DMS79 (cell line): ENCODE measurements at regions not wholly inside any gene's neighbourhood (a gene's known extent, or its start where the extent isn't known, plus 50 kb on each side); places are given as distances from the start of the nearest gene placed in this dataset.
A peak's percentile ranks its signal among the peaks of the same experiment; 100 is the strongest.

Source experiments
- DNase-seq: peaks from one replicate; lab custom pipeline; 2025; lab: John Stamatoyannopoulos, UW

DNA sequence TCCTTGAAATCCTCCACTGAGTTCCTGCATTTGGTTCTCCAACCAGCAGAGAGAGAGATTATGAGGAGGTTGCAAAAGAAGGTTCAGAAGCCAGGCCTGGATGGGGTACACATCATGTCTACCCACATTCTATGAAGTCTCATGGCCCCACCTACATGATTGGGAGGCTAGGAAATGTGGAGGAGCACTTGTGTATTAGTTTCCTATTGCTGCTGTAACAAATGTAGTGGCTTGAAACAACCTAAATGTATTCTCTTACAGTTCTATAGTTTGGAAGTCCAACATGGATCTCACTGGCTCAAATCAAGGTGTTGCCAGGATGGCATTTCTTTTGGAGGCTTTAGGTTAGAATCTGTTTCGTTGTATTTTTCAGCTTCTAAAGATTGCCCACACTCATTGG lies 134.2 kb upstream of the ZNF648 start:
- no peak for DNase-seq

DNA sequence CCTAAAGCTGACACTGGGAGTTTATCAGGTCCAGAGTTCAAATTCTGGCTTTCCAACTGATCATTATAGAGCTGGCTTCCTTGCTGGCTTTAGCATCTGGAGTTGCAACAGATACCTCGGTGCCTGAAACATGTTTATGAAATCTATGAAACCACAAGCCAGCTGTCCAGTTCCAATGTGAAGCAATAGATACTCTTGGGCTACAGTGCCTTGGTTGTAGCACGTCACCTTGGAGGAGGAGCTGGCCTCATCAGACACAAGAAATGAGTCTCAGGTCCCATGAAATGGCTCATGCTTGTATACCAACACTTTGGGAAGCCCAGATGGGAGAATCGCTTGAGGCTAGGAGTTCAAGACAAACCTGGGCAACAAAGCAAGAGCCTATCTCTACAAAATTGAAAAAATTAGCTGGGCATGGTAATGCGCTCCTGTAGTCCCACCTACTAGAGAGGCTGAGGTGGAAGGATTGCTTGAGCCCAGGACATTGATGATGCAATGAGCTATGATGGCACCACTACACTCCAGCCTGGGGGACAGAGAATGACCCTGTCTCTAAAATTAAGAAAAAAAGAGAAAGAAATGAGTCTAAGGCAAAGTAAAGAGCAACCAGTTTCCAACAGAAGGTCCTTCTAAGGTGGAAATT lies 132.5 kb upstream of the ZNF648 start:
- no peak for DNase-seq

DNA sequence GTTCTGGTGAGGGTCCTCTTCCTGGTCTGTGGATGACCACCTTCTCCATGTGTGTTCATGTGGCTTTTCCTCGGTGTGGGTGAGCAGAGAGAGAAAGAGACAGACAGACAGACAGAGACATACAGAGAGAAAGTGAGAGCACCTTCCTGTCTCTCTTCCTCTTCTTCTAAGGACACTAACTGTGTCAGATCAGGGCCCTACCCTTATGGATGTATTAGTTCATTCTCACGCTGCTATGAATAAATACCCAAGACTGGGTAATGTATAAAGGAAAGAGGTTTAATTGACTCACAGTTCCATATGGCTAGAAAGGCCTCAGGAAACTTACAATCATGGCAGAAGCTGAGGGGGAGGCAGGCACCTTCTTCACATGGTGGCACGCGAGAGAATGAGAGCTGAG lies 131.5 kb upstream of the ZNF648 start:
- no peak for DNase-seq

DNA sequence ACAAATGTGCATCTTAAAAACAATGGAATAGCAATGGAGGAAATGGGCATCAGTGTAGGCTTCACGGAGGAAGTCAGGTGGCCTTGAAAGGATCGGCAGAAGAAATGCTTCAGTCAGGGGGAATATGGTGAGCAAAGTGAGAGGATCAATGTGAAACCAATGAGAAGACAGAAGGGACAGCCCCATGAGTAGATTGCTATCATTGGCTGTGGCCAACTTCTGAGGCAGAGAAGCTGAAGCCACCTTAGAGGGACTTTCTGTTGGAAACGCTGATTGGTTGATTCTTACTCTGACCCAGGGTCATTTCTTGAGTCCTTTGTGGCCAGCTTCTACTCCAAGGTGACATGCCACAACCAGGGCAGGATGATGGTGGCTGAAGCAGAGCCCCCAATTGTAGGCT lies 130.7 kb upstream of the ZNF648 start:
- DNase-seq: no peak

DNA sequence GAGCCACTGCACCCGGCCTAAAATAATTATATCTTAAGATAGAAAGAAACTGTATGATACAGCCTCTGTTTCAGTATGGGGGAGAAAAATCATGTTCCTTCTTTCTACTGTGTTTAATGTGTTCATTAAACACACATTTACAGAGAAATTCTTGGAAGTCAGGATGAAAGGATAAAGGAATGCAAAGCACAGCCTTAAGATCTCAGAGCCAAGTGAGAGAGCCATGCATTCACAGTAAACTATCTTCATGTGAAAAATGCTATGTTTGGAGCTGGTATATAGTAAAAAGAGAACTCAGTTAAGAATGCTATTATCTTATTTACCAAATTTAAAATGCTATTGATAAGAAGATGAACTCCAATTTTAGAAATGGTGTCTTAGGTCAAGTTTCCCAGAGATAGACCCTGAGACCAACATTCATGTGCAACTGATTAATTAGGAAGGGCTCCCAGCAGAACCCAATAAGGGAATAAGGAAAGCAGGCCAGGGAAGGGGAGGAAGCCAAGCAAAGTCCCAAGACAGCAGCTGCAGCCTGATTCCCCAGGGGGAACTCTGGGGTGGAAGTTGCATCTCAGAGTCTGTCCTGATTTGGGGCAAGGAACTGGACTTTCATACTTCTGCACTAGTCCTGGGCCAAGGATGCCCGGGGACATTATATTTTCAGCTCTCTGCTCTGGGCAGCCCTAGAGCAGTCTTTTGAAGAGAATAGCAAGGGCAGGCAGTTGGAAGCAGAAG lies 130.0 kb upstream of the ZNF648 start:
- no peak for DNase-seq

DNA sequence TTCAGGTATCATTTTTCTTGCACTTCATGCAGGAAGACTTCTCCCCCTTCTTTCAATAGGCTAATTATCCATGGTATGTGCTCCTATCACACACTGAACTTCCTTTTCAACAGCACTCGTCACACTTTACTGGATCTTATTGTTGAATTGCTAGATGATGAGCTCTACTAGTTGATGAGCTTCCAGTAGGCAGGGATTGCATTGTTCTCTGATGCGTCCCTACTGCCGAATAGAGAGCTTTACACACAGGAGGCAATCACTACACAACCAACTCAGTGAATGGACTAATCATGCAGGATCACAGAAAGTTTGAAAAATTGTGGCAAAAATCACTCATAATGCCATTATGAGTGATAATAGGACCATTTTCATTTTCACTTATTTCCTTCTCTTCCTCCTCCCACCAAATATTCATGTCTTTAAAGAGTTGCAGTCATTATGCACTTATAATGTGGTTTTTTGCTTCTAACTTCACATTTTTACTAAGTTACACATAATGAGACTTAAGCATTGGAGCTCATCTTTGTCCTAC lies 128.1 kb upstream of the ZNF648 start:
- DNase-seq: no peak

DNA sequence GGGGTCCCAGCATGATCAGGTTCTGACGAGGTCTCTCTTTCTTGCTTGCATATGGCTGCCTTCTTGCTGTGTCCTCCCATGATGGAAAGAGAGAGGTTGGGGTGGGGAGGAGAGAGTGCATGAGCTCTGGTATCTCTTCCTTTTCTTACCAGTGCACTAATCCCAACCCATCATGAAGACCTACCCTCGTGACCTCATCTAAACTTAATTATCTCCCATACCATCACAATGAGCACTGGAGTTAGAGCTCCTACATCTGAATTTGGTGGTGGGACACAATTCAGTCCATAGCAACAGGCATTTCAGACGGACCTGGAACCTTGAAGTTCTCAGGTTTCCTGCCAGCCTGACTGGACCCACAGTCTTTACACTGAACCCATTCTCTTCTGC lies 125.2 kb upstream of the ZNF648 start:
- no peak for DNase-seq

DNA sequence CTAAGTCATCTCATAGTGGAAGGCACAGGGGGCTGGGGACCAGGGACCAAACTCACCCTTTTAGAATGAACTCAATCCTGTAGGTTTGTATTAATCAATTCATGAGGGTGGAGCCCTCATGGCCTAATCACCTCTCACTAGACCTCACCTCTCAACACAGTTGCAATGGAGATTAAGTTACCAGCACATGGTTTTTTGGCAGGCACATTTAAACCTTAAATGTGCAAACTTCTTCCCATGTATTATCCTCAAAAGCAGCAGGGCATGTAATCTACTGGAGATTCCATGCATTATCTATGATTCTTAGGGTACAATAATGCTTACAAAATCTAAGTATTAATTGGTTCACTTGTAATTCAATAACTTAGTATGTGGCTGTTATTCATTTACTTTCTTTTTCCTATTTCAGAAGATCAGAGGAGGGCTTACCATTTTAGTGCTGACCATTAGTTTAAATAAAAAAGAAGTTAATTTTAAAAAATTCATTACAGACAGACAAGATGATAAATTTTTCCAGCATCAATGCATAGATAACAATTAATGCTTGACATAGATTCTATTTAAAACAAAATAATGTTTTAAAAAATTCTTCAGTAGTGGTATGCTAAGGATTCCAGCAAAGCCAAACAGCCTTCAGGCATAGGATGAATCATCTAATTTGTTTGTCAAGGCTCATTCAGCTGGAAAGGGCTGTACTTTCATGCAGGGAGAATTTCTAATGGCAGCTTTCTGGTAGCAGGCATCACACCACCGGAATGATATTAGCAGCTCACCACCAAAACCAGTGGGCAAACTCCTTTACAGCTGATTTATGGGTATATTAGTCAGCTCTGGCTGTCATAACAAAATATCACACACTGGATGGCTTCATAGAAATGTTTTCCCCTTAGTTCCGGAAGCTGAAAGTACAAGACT lies 124.6 kb upstream of the ZNF648 start:
- no peak for DNase-seq

DNA sequence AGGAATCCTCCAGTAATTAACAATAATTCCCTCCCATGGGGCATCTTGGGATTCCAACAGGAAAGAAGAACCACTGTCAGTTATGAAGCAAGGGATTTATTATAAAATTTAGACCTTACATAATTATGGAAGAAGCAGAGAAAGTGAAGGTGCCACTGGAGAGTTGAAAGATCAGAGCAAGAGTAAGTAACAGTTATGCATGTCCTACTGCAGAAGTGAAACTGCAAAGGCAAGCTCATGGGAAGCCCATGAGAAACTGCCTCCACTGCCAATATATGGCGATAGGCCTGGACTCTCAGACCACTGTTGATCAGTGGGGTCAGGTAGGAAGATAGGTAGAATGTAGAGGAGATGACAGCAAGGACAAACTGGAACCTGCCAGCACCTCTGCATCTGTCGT lies 123.6 kb upstream of the ZNF648 start:
- DNase-seq: no peak

DNA sequence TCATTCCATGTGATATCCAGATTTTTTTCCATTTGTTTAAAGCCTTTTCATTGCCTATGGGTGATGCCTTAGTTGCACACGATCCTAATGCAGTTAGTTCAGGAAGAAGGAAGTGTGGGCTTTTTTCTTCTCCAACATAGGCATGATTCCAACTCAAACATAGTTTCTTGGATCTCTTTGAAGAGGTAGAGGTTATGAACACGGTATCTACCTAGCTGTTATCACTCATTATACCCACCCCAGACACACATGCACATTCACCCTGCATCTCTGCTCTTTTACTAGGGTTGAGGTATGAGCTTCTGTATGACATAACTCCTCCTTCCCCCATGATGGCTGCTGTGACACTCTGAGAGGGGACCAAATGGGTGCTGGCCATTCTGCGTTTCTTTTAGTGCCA lies 122.1 kb upstream of the ZNF648 start:
- DNase-seq: no peak

DNA sequence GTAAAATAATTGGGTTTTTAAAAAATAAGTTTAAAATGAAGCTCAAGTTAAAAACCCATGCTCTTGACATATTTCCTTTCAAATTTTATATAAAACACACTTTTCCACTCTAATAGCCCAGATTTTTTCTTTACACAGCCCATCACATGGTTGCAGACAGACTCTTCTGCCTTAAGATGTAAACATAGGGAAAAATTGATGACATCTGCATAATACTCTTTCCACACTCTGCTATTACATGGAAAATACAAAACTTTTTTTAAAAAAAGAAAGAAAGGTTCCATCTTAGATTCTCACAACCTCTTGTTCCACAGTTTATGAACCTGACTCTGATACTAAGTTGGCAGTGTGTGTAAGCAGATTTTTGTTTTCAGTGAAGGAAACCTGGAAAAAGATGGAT lies 120.8 kb upstream of the ZNF648 start:
- no peak for DNase-seq

DNA sequence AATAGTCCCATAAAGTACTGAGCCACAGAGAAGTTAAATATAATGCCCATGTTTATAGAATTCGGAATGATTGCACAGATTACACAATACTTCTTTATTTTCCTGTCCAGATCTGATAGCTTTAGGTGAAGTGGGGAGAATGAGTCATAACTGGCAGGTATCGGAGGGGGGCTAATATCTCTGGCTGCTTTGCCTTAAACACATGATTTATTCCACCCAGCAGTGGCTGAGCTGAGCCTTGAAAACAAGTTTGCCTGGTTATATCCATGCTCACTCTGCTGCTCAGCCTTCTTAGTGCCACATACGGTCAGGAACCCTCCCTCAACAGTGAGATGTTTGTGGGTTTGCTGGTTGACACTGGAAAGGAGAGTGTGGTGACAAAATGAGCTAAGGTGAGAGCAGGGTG lies 119.7 kb upstream of the ZNF648 start:
- no peak for DNase-seq

DNA sequence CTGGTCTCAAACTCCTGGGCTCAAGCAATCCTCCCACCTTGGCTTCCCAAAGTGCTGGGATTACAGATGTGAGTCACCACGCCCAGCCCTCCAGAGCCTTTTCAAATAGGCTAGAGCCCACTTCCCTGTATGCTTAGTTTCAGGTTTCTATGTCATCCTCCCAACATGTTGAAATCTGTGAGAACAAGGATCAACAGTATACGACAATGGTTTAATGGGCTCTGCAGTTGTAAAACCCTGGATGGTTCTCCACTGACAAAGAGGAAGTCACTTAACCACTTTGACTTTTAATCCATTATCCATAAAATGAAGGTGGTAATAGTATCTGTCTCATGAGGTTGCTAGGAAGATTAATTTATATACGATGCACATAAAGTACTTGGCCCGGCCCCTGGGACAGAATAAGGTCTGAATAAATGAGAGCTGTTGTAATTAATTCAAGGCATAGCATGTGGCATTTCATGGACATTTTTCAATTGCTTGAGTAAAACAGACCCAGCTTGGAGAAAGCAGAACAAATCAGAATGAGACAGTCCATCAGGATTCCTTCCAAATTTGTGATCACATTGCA lies 113.9 kb upstream of the ZNF648 start:
- peak; percentile 42 for DNase-seq

DNA sequence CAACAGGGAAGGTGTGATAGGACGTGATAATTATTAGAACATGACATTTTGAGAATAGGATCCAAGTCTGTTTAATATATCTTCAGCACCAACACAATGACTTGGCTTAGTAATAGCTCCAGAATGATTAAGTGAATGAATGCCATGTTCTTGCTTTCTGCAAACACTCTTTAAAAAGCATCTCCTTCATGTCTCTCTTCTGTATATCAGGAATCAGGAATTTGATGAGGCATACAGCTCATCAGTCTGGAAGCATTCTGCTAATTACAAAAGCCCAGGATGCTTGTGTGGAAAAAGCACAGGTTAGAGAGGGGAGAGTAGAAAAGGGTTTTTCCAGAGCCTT lies 113.0 kb upstream of the ZNF648 start:
- DNase-seq: no peak

DNA sequence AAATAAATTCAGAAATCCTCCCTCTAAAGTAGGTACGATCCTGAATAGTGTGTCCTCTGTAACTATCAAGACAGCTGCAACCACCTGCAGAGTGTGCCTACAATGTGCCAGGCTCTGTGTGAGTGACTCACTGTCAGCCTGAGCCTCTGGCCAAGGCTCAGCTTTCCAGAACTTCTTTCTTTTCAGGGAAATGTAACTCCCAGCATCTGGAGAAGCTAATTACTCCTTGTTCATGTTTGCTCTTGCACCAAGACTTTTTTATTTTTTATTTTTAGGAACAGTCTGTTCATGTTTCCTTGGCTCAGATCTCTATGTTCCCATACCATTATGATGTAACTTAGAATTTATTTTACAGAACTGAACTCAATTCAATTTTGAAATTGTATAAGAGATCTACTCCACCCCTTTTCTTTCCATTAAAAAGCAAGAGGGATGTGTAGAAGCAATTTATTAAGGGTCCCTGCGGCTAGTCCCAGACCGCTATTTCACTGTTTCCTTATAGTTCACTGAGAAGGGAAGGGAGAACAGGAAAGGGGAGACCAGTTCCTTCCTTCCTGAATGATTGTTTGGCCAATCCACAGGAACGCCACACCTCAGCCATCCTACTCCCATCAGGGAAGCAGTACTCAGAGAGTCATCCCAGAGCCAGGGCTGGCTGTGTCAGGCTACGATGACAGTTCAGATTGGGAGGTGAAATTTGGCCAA lies 112.4 kb upstream of the ZNF648 start:
- DNase-seq: no peak

DNA sequence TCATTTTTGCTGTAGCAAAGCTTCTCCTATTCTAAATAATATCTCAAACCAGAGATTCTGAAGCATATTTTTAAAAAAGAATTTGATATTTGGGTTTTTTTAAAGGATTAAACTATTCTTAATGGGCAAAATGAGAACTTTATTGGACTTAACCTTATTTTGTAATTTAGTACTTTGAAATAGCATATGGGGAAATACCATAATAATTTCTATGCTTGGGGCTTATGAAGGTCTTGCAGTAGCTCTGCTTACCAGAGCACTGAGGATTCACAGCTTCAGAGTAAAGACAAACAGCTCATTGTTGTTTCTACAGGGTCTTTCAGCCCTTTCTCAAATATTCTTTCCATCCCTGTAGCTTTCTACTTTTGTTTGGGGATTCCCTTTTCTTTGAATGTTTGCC lies 111.2 kb upstream of the ZNF648 start:
- no peak for DNase-seq

DNA sequence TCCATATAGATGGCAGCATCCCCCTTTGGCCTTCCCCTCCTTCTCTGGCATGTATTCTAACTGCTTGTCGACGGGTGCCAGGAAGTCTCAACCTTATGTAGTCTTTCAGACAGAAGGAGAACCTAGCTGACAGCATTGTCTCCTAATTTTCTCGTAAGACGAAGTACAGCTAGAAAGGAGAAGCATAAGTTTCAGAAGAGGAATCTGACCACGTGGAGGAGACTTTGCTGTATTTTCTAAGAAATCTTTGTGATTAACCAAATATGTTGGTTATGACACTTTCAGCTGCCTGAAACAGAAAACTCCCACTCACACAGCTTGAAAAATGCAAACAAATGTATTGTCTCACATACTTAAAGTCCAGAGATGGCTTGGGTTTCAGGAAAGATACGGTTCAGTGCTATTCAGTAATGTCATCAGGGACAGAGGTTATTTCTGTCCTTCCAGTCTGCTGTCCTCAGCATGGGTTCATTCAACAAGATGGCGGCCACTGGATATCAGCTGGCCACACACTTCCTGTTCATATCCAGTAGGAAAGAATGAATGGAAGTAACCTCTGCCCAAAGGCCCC lies 109.5 kb upstream of the ZNF648 start:
- no peak for DNase-seq

DNA sequence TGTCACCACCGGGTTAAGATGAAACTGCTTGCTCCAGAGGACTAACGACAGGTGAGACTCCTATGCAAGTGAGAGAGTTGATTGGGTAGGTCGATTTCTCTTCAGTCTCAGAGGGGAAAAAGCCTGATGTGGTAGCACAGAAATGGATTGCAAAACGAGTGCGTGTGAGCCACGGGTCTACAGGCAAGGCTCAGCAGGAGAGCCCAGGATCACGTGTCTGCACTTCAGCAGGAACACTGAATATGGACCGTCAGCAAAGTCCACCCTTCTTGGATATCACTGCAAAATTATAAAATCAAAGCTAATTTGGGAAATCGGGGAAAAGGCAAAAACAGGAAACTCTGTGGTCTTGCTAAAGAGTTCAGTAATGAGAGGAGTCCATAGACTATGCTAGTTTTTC lies 107.7 kb upstream of the ZNF648 start:
- no peak for DNase-seq

DNA sequence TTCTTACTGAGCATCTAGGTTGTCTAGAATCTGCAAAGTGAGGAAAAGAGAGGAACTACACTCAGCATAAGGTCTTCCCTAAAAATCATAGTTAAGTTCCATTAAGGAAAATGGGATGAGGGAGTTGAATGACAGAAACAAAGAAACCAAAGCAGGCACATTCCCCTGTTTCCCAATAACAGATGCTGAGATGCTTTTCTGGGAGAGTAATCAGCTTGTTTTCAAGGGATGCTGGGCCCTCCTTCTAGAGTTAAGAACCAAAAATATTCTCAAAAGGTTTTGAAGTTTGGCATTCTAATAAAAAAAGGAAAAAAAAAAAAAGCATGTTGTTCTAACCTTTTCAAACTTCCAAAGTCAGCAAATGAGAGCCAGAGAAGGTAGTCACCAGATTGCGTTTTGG lies 105.2 kb upstream of the ZNF648 start:
- DNase-seq: no peak

DNA sequence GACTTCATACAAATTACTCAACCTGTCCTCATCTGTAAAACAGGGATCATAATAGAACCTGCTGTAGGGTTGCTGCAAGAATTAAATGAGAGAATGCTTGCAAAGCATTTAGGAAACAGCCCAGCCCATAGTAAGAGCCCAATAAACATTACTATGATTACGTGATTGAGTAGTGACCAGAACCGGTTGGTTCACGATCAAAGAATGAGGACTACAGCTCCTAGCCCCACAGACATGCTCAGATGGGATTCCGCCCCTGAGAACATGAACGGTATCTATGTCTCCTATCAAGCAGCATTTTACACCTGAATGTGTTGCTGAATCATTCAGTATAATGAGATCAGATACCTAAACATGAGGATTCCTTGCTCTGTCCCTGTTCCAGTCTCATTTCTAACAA lies 104.8 kb upstream of the ZNF648 start:
- DNase-seq: no peak

DNA sequence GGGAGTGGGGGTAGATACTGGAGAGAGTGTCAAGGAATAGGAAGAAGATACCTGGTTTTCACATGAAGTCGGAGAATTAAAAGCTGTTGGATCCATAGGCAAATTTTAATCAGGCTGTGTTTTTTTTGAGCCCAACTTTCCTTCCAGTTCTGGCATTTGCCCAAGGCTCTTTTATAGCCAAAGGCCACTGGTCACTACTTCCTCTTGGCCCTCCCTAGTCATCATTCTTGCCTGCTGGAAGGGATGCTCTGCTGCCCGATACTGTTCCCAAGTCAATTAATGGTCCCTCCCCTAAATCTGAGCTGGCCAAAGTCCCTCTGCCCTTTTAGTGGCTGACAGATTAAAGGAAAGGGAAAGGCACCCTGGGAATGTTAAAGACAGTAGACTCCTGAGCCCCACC lies 102.8 kb upstream of the ZNF648 start:
- DNase-seq: no peak

DNA sequence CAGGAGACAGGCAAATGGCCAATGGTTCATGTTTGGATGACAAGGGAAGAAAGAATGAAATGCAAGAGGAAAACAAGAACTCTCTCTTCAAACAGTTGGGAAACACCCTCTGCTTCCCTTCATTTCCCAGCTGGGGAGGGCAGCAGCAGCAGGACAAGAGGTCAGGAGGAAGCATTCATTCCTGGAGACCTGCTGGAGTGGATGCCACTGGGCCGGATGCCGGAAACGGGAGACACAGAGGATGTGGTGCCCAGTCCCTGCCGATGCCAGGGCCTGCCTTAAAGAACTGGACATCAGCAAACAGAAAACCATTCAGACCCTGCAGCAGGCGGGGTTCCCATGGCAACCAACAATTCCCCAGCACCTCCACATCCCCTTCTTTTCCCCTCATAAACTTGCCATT lies 102.3 kb upstream of the ZNF648 start:
- DNase-seq: no peak
